Loucy (cell line): ENCODE measurements at regions not wholly inside any gene's neighbourhood (a gene's known extent, or its start where the extent isn't known, plus 50 kb on each side); places are given as distances from the start of the nearest gene placed in this dataset.

Experiments
- H2AFZ ChIP-seq: fragments of 200-600 bp; sonication (generic); 2 replicates; pipeline ENCODE4 v1.6.0; 2016; ENCODE audit warnings: antibody characterized with exemption, mild to moderate bottlenecking, low read length, moderate library complexity
- H3F3A ChIP-seq: fragments of 200-600 bp; 2 replicates; pipeline ENCODE4 v1.6.0; 2016; ENCODE audit warnings: antibody characterized with exemption, low read depth, mild to moderate bottlenecking
- H3K27me3 ChIP-seq: fragments of 200-600 bp; sonication (generic); 2 replicates; pipeline ENCODE4 v1.6.1; 2014; ENCODE audit warnings: low read length, mild to moderate bottlenecking; ENCODE audit not compliant: insufficient read depth, poor library complexity, severe bottlenecking
- H3K36me3 ChIP-seq: fragments of 200-600 bp; sonication (generic); 2 replicates; pipeline ENCODE4 v1.6.1; 2016; ENCODE audit warnings: low read length; ENCODE audit not compliant: insufficient read depth
- H3K4me1 ChIP-seq: fragments of 200-600 bp; sonication (generic); 2 replicates; pipeline ENCODE4 v1.5.1; 2014; ENCODE audit warnings: low read length, mild to moderate bottlenecking; ENCODE audit not compliant: insufficient read depth, poor library complexity, severe bottlenecking
- H3K4me2 ChIP-seq: fragments of 200-600 bp; sonication (generic); 2 replicates; pipeline ENCODE4 v1.6.0; 2014; ENCODE audit warnings: antibody characterized with exemption, low read length, low read depth, mild to moderate bottlenecking; ENCODE audit not compliant: poor library complexity, severe bottlenecking
- H3K4me3 ChIP-seq: fragments of 200-600 bp; sonication (generic); 2 replicates; pipeline ENCODE4 v1.5.1; 2014; ENCODE audit warnings: low read length, mild to moderate bottlenecking, mixed read lengths; ENCODE audit not compliant: poor library complexity, severe bottlenecking
- H3K79me2 ChIP-seq: fragments of 200-600 bp; sonication (generic); 2 replicates; pipeline ENCODE4 v1.6.1; 2014; ENCODE audit warnings: low read length; ENCODE audit not compliant: insufficient read depth
- H3K9ac ChIP-seq: fragments of 200-600 bp; sonication (generic); 2 replicates; pipeline ENCODE4 v1.6.0; 2014; ENCODE audit warnings: mild to moderate bottlenecking, low read depth, low read length, moderate library complexity; ENCODE audit not compliant: poor library complexity, severe bottlenecking
- H3K9me2 ChIP-seq: fragments of 200-600 bp; sonication (generic); replicated peaks from 2 replicates; pipeline ENCODE4 v1.6.1; 2016; ENCODE audit warnings: low read depth, low read length, mixed read lengths
- H3K9me3 ChIP-seq: fragments of 200-600 bp; sonication (generic); 2 replicates; pipeline ENCODE4 v1.6.1; 2014; ENCODE audit warnings: mild to moderate bottlenecking, antibody characterized with exemption, low read length, low read depth; ENCODE audit not compliant: insufficient read depth
- H4K20me1 ChIP-seq: fragments of 200-600 bp; sonication (generic); 2 replicates; pipeline ENCODE4 v1.6.0; 2014; ENCODE audit warnings: antibody characterized with exemption, low read length, mild to moderate bottlenecking; ENCODE audit not compliant: insufficient read depth, poor library complexity, severe bottlenecking
- EZH2phosphoT487 ChIP-seq: fragments of 200-600 bp; IDR thresholded peaks from 2 replicates; pipeline ENCODE4 v1.6.1; 2018; ENCODE audit warnings: antibody characterized with exemption, mild to moderate bottlenecking, moderate library complexity, borderline replicate concordance
- TF ChIP-seq, protein P1 (sequence below): fragments of 200-600 bp; sonication (generic); conservative IDR thresholded peaks from 2 replicates; pipeline ENCODE4 v1.5.1; 2014; ENCODE audit warnings: mild to moderate bottlenecking, antibody characterized with exemption, low read length

DNA sequence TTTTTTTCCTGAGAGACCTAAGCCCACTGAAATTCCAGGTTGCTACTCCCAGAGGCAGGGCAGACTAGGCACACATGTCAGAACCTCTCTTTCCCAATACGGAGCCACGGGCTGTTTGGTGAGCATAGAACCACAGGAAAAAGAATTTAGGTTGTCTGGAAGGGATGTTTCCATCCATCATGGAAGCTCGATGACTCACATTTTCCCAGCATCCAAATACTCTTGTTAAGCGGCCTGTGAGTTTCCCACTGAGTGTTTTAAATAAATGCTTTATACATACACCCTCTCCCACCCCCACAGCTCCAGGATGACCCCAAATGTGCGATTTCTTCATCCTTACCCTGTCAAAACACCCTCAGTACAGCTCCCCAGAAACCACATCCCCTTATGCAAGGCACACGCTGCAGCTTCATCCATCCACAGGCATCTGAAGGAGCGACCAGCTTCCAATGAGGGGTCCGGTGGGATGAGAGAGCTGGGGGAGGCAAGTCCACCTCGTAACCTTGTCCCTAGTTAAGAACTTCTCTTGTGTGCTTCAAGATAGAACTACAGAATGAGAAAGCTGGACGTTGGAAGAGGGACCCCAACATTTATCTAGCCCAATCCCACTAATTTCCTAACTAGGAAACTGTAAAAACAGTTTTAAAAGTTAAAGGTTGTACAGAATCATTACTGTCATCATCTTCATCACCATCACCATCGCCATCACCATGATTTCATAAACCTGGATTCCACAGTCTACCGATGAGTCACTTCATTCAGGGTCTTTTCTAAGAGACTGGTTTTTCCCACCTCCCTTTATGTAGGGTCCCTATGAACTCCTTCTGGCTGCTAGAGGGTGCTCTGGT, 63.5 kb upstream of the FZD7 start:
- H2AFZ ChIP-seq = no peak overlapping the region
- H4K20me1 ChIP-seq = no peaks in the 10 kb centered on the region
- H3K4me2 ChIP-seq = no peak overlapping the region
- H3K9me2 ChIP-seq = no peaks in the 10 kb centered on the region
- TF ChIP-seq, protein P1, sequence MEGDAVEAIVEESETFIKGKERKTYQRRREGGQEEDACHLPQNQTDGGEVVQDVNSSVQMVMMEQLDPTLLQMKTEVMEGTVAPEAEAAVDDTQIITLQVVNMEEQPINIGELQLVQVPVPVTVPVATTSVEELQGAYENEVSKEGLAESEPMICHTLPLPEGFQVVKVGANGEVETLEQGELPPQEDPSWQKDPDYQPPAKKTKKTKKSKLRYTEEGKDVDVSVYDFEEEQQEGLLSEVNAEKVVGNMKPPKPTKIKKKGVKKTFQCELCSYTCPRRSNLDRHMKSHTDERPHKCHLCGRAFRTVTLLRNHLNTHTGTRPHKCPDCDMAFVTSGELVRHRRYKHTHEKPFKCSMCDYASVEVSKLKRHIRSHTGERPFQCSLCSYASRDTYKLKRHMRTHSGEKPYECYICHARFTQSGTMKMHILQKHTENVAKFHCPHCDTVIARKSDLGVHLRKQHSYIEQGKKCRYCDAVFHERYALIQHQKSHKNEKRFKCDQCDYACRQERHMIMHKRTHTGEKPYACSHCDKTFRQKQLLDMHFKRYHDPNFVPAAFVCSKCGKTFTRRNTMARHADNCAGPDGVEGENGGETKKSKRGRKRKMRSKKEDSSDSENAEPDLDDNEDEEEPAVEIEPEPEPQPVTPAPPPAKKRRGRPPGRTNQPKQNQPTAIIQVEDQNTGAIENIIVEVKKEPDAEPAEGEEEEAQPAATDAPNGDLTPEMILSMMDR = no peak
- TF ChIP-seq EZH2phosphoT487 = no peak
- no peaks in the 10 kb centered on the region for H3K79me2 ChIP-seq
- no peak overlapping the region for H3K9ac ChIP-seq
- H3K4me3 ChIP-seq = no peak overlapping the region
- no peaks in the 10 kb centered on the region for H3K4me1 ChIP-seq
- no peaks in the 10 kb centered on the region for H3F3A ChIP-seq
- no peaks in the 10 kb centered on the region for H3K27me3 ChIP-seq
- no peaks in the 10 kb centered on the region for H3K9me3 ChIP-seq
- no peaks in the 10 kb centered on the region for H3K36me3 ChIP-seq

DNA sequence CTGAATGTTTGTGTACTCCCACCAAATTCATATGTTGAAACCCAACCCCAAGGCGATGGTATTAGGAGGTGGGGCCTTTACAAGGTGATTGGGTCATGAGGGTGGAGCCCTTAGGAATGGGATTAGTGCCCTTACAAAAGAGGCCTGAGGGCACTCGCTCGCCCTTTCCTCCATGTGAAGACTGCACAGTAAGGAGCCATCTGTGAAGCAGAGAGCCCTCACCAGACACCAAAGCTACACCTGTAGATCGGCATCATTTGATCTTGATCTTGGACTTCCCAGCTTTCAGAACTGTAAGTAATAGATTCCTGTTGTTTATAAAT, 62.9 kb upstream of the FZD7 start:
- Histone ChIP-seq H4K20me1 (no peaks in the 10 kb centered on the region), H3K4me3 (no peak overlapping the region), H3K4me1 (no peaks in the 10 kb centered on the region), H3K79me2 (no peaks in the 10 kb centered on the region), H3K9me3 (no peaks in the 10 kb centered on the region), H3F3A (no peaks in the 10 kb centered on the region), H3K36me3 (no peaks in the 10 kb centered on the region), H3K9ac (no peak overlapping the region), H3K4me2 (no peak overlapping the region), H3K9me2 (no peaks in the 10 kb centered on the region), H3K27me3 (no peaks in the 10 kb centered on the region), H2AFZ (no peak overlapping the region)
- TF ChIP-seq, protein P1 = no peak
- TF ChIP-seq EZH2phosphoT487 = no peak

DNA sequence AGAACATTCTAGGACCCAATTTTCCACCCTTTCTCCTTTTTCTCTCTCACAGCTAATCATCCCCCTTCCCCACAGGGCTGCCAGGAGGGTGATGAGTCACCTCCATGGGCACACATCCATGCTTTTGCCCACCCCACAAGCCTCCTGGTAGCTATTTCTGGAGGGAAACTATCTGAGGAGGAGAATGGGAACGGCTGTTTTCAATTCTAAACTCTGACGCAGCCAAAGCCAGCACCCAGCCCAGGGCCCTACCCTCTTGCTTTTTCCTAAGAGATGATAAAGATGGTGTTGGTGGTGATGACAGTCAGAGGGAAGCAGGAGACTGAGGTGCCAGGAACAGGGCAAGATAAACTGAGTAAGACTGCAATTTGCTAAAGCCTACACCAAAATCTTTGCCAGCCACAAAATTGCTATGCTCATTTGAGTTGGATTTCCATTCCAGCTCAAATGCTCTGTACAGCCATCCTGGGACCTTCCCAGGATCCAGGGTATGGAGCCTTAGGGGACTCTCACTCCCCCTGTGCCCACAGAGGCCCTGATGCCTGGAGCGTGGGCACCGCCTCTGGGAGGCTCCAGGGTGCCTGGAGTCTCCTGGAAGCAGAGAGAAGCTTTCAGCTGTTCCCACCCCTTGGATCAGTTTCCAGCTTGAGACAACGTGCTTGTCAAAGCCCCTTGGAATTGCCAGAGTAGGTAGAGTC, 62.0 kb upstream of the FZD7 start:
- Histone ChIP-seq H3K36me3 (no peaks in the 10 kb centered on the region), H3K27me3 (no peaks in the 10 kb centered on the region), H3K79me2 (no peaks in the 10 kb centered on the region), H3K4me2 (no peak overlapping the region), H3K4me3 (no peak overlapping the region), H3K9me3 (no peaks in the 10 kb centered on the region), H4K20me1 (no peaks in the 10 kb centered on the region), H3F3A (no peaks in the 10 kb centered on the region), H2AFZ (no peak overlapping the region), H3K9ac (no peak overlapping the region), H3K9me2 (no peaks in the 10 kb centered on the region), H3K4me1 (no peaks in the 10 kb centered on the region)
- TF ChIP-seq, protein P1 = no peak
- no peak for TF ChIP-seq EZH2phosphoT487
